SK-N-SH (cell line): ENCODE measurements at regions not wholly inside any gene's neighbourhood (a gene's known extent, or its start where the extent isn't known, plus 50 kb on each side); places are given as distances from the start of the nearest gene placed in this dataset.

Source experiments
- CTCF ChIA-PET: fragments of 300-600, 350-600 bp; formaldehyde crosslinking; extraction: SDS; loops from one replicate; lab custom pipeline; 2021; lab: Yijun Ruan, JAX
- POLR2A ChIA-PET: fragments of 350-600 bp; sonication (Branson Sonifier 250); formaldehyde crosslinking; extraction: SDS; loops from one replicate; lab custom pipeline; 2020; ENCODE audit warnings: antibody characterized with exemption, inconsistent platforms; lab: Yijun Ruan, JAX
- DNase-seq: peaks from one replicate; pipeline ENCODE4 v3.0.0; 2012
- H2AFZ ChIP-seq: fragments of 200-600 bp; sonication (generic); 2 replicates; pipeline ENCODE4 v1.8.1; 2016; ENCODE audit warnings: antibody characterized with exemption, mild to moderate bottlenecking, low read depth
- H3F3A ChIP-seq: fragments of 200-600 bp; sonication (generic); replicated peaks from 2 replicates; pipeline ENCODE3; 2016; ENCODE audit warnings: antibody characterized with exemption, mild to moderate bottlenecking; ENCODE audit not compliant: insufficient read depth
- H3K27ac ChIP-seq, 2 experiments: fragments of 200-500 bp in 1 of 2; fragments of 200-600 bp in 1 of 2; sonication (Bioruptor generic) in 1 of 2; sonication (generic), shearing (Covaris generic) in 1 of 2; 2 replicates each; pipeline versions ENCODE4 v1.5.1 to v1.6.1; 2014 to 2016; ENCODE audit warnings: low read depth in 2 of 2, inconsistent platforms in 1 of 2, low read length in 1 of 2, mild to moderate bottlenecking in 1 of 2, mixed read lengths in 1 of 2
- H3K27me3 ChIP-seq: fragments of 200-600 bp; sonication (generic), shearing (Covaris generic); 2 replicates; pipeline ENCODE4 v1.6.1; 2016; ENCODE audit warnings: mixed run types; ENCODE audit not compliant: insufficient read depth
- H3K36me3 ChIP-seq, 2 experiments: fragments of 200-500 bp in 1 of 2; fragments of 200-600 bp in 1 of 2; sonication (Bioruptor generic) in 1 of 2; sonication (generic) in 1 of 2; replicated peaks in 1 of 2; 2 replicates each; pipeline versions ENCODE3 to v1.5.1; 2014 to 2016; ENCODE audit warnings: low read length in 1 of 2, mild to moderate bottlenecking in 1 of 2; ENCODE audit not compliant: insufficient read depth in 2 of 2, control insufficient read depth in 1 of 2
- H3K4me1 ChIP-seq, 2 experiments: fragments of 200-500 bp in 1 of 2; fragments of 200-600 bp in 1 of 2; sonication (Bioruptor generic) in 1 of 2; sonication (generic), shearing (Covaris generic) in 1 of 2; 2 replicates each; pipeline versions ENCODE4 v1.5.1 to v1.6.1; 2014 to 2016; ENCODE audit warnings: low read depth in 1 of 2, low read length in 1 of 2, mixed run types in 1 of 2; ENCODE audit not compliant: insufficient read depth in 2 of 2, control insufficient read depth in 1 of 2
- H3K4me2 ChIP-seq: fragments of 200-600 bp; sonication (generic), shearing (Covaris generic); 2 replicates; pipeline ENCODE4 v1.6.1; 2017; ENCODE audit warnings: mixed run types
- H3K4me3 ChIP-seq, 2 experiments: fragments of 200-500 bp in 1 of 2; fragments of 200-600 bp in 1 of 2; sonication (Bioruptor generic) in 1 of 2; sonication (generic), shearing (Covaris generic) in 1 of 2; 2 replicates each; pipeline versions ENCODE4 v1.5.1 to v1.8.1; 2014 to 2016; ENCODE audit warnings: low read depth in 2 of 2, inconsistent platforms in 1 of 2, low read length in 1 of 2, mild to moderate bottlenecking in 1 of 2, mixed read lengths in 1 of 2, moderate library complexity in 1 of 2
- H3K79me2 ChIP-seq: fragments of 200-600 bp; sonication (generic); 2 replicates; pipeline ENCODE4 v1.8.1; 2017; ENCODE audit warnings: mild to moderate bottlenecking; ENCODE audit not compliant: insufficient read depth
- H3K9ac ChIP-seq: fragments of 200-600 bp; sonication (generic); 2 replicates; pipeline ENCODE4 v1.6.1; 2017; ENCODE audit warnings: mixed run types
- H3K9me2 ChIP-seq: fragments of 200-600 bp; sonication (generic); 2 replicates; pipeline ENCODE4 v1.6.1; 2017; ENCODE audit warnings: mixed run types
- H3K9me3 ChIP-seq: fragments of 200-600 bp; sonication (generic); 2 replicates; pipeline ENCODE4 v1.6.1; 2017; ENCODE audit warnings: mixed run types, mild to moderate bottlenecking, moderate library complexity
- H4K20me1 ChIP-seq: fragments of 200-600 bp; sonication (generic); 2 replicates; pipeline ENCODE4 v1.6.1; 2017; ENCODE audit warnings: mild to moderate bottlenecking, mixed run types; ENCODE audit not compliant: insufficient read depth
- CHD2 ChIP-seq: fragments of 150-350 bp; IDR thresholded peaks from 2 replicates; pipeline ENCODE4 v1.6.1; 2018; ENCODE audit warnings: low read length; ENCODE audit not compliant: partially characterized antibody
- EP300 ChIP-seq, 2 experiments: IDR thresholded peaks; 2 replicates each; pipeline versions ENCODE4 v1.4.0 to v1.6.1; 2012; ENCODE audit warnings: borderline replicate concordance in 1 of 2, low read depth in 1 of 2, low read length in 1 of 2
- EZH2phosphoT487 ChIP-seq: fragments of 200-600 bp; sonication (generic); IDR thresholded peaks from 2 replicates; pipeline ENCODE4 v1.6.1; 2017; ENCODE audit warnings: low read depth, mixed run types, mild to moderate bottlenecking, antibody characterized with exemption, moderate library complexity, borderline replicate concordance
- FOSL2 ChIP-seq: IDR thresholded peaks from 2 replicates; pipeline ENCODE4 v1.4.0; 2012; ENCODE audit warnings: low read depth, mild to moderate bottlenecking, moderate library complexity, borderline replicate concordance
- FOXJ3 ChIP-seq: sonication (generic); formaldehyde crosslinking; IDR thresholded peaks from 2 replicates; pipeline ENCODE4 v1.5.1; 2020; ENCODE audit warnings: mild to moderate bottlenecking, missing genetic modification reagents
- FOXM1 ChIP-seq: IDR thresholded peaks from 2 replicates; pipeline ENCODE4 v1.4.0; 2012; ENCODE audit warnings: low read depth, mild to moderate bottlenecking
- MEF2A ChIP-seq: IDR thresholded peaks from 2 replicates; pipeline ENCODE4 v1.4.0; 2012; ENCODE audit warnings: low read depth, borderline replicate concordance
- NFIC ChIP-seq: IDR thresholded peaks from 2 replicates; pipeline ENCODE4 v1.4.0; 2012; ENCODE audit warnings: borderline replicate concordance
- RAD21 ChIP-seq: IDR thresholded peaks from 2 replicates; pipeline ENCODE4 v1.6.1; 2012; ENCODE audit warnings: mild to moderate bottlenecking, low read length
- RCOR1 ChIP-seq: fragments of 150-350 bp; IDR thresholded peaks from 2 replicates; pipeline ENCODE4 v1.6.1; 2017; ENCODE audit warnings: antibody characterized with exemption, low read length
- RXRA ChIP-seq: IDR thresholded peaks from 2 replicates; pipeline ENCODE4 v1.4.0; 2012; ENCODE audit warnings: low read depth, mild to moderate bottlenecking, borderline replicate concordance
- SIN3A ChIP-seq: IDR thresholded peaks from 2 replicates; pipeline ENCODE4 v1.6.1; 2012; ENCODE audit warnings: low read depth, mild to moderate bottlenecking, low read length, moderate library complexity, borderline replicate concordance
- SMC3 ChIP-seq: IDR thresholded peaks from 2 replicates; pipeline ENCODE4 v1.6.1; 2012; ENCODE audit warnings: low read depth, low read length, improper control_type of control experiment
- USF1 ChIP-seq: IDR thresholded peaks from 2 replicates; pipeline ENCODE4 v1.4.0; 2012; ENCODE audit warnings: low read depth, borderline replicate concordance
- WGBS: methylation state at CpG from one replicate; pipeline ENCODE4 v1.1.6; 2017; ENCODE audit warnings: low lambda C conversion rate; 5-methylcytosine and 5-hydroxymethylcytosine counted together
- TF ChIP-seq, protein P1 (sequence below): IDR thresholded peaks from 2 replicates; pipeline ENCODE4 v1.6.1; 2012; ENCODE audit warnings: mild to moderate bottlenecking, low read depth, low read length, moderate library complexity
- TF ChIP-seq, protein P2 (sequence below): fragments of 200-600 bp; sonication (generic); IDR thresholded peaks from 2 replicates; pipeline ENCODE4 v1.6.1; 2017; ENCODE audit warnings: antibody characterized with exemption, mild to moderate bottlenecking, moderate library complexity

DNA sequence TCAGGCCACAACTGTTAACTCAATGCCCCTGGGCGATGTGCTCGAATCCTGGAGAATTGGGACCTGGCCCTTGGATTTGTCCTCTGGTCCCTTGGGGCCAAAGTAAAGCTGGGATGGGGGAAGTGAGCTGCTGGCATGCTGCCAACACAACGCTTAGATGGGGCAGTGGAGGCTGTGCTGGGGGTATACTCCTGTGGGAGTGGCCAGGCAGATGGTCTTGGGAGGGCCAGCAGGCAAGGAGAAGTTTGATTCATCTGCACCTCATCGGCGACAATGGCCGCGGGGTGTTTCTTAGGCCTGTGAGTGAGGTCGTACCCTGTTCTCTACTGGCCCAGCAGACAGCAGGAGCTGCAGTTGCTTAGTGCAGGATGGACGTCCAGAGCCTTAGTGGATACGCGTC, 139.0 kb upstream of the MTPN start:
- H3K4me3 ChIP-seq, result no peak overlapping the region
- no peaks in the 10 kb centered on the region for H3F3A ChIP-seq
- no peaks in the 10 kb centered on the region for H4K20me1 ChIP-seq
- H3K36me3 ChIP-seq, result no peaks in the 10 kb centered on the region
- H3K79me2 ChIP-seq, result no peaks in the 10 kb centered on the region
- no peak overlapping the region for H2AFZ ChIP-seq
- H3K4me1 ChIP-seq, result no peaks in the 10 kb centered on the region; a peak in 1 of 4 replicates
- ChIA-PET POLR2A (no interaction called here), CTCF (interaction anchor here (0.6 to 3.0 kb wide), 19 partner anchors 12 to 976 kb away, joined by 3 to 19 read pairs (median 6); no protein-coding TSS in a partner anchor)
- H3K9me3 ChIP-seq, result no peaks in the 10 kb centered on the region
- DNase-seq, result peak; percentile 27
- TF ChIP-seq USF1 (no peak), FOXJ3 (no peak), FOXM1 (no peak), RCOR1 (no peak), FOSL2 (no peak), RXRA (no peak), EZH2phosphoT487 (no peak), MEF2A (no peak), CHD2 (no peak), SMC3 (no peak), EP300 (IDR thresholded peaks at IDR 0.05; ENCODE audit: borderline replicate concordance in 1 of 2, low read depth in 1 of 2, low read length in 1 of 2) (no peak), SIN3A (no peak), RAD21 (no peak), NFIC (no peak)
- TF ChIP-seq, protein P1, sequence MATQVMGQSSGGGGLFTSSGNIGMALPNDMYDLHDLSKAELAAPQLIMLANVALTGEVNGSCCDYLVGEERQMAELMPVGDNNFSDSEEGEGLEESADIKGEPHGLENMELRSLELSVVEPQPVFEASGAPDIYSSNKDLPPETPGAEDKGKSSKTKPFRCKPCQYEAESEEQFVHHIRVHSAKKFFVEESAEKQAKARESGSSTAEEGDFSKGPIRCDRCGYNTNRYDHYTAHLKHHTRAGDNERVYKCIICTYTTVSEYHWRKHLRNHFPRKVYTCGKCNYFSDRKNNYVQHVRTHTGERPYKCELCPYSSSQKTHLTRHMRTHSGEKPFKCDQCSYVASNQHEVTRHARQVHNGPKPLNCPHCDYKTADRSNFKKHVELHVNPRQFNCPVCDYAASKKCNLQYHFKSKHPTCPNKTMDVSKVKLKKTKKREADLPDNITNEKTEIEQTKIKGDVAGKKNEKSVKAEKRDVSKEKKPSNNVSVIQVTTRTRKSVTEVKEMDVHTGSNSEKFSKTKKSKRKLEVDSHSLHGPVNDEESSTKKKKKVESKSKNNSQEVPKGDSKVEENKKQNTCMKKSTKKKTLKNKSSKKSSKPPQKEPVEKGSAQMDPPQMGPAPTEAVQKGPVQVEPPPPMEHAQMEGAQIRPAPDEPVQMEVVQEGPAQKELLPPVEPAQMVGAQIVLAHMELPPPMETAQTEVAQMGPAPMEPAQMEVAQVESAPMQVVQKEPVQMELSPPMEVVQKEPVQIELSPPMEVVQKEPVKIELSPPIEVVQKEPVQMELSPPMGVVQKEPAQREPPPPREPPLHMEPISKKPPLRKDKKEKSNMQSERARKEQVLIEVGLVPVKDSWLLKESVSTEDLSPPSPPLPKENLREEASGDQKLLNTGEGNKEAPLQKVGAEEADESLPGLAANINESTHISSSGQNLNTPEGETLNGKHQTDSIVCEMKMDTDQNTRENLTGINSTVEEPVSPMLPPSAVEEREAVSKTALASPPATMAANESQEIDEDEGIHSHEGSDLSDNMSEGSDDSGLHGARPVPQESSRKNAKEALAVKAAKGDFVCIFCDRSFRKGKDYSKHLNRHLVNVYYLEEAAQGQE, result no peak
- TF ChIP-seq, protein P2, sequence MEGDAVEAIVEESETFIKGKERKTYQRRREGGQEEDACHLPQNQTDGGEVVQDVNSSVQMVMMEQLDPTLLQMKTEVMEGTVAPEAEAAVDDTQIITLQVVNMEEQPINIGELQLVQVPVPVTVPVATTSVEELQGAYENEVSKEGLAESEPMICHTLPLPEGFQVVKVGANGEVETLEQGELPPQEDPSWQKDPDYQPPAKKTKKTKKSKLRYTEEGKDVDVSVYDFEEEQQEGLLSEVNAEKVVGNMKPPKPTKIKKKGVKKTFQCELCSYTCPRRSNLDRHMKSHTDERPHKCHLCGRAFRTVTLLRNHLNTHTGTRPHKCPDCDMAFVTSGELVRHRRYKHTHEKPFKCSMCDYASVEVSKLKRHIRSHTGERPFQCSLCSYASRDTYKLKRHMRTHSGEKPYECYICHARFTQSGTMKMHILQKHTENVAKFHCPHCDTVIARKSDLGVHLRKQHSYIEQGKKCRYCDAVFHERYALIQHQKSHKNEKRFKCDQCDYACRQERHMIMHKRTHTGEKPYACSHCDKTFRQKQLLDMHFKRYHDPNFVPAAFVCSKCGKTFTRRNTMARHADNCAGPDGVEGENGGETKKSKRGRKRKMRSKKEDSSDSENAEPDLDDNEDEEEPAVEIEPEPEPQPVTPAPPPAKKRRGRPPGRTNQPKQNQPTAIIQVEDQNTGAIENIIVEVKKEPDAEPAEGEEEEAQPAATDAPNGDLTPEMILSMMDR, result no peak
- H3K27ac ChIP-seq, result no peak overlapping the region
- no peaks in the 10 kb centered on the region for H3K27me3 ChIP-seq
- H3K9ac ChIP-seq, result no peak overlapping the region
- no peak overlapping the region for H3K4me2 ChIP-seq
- 64% methylated on average over 11 of the region's 11 CpGs for WGBS
- no peaks in the 10 kb centered on the region for H3K9me2 ChIP-seq
